Progenitor cell of endocrine pancreas (in vitro differentiated cells): ENCODE measurements at regions not wholly inside any gene's neighbourhood (a gene's known extent, or its start where the extent isn't known, plus 50 kb on each side); places are given as distances from the start of the nearest gene placed in this dataset.

Experiments
- DNase-seq: peaks from one replicate; pipeline ENCODE4 v3.0.0; 2021; ENCODE audit warnings: low spot score; ENCODE audit not compliant: unreplicated experiment
- H3K27ac Mint-ChIP-seq: 2 replicates; pipeline ENCODE4 v1.8.0; 2021; ENCODE audit warnings: mild to moderate bottlenecking, moderate library complexity, mixed read lengths
- H3K27me3 Mint-ChIP-seq: 2 replicates; pipeline ENCODE4 v1.8.0; 2021; ENCODE audit warnings: mixed read lengths
- H3K36me3 Mint-ChIP-seq: 2 replicates; pipeline ENCODE4 v1.8.0; 2022; ENCODE audit warnings: mixed read lengths; ENCODE audit not compliant: insufficient read depth
- H3K4me1 Mint-ChIP-seq: 2 replicates; pipeline ENCODE4 v1.8.0; 2021; ENCODE audit warnings: low read depth, mixed read lengths
- H3K4me3 Mint-ChIP-seq: 2 replicates; pipeline ENCODE4 v1.8.0; 2021; ENCODE audit warnings: low read depth, mild to moderate bottlenecking, moderate library complexity, mixed read lengths
- H3K9me3 Mint-ChIP-seq: 2 replicates; pipeline ENCODE4 v1.8.0; 2021; ENCODE audit warnings: low read depth, mixed read lengths
- CTCF ChIP-seq: fragments of 200-600 bp; sonication (generic); IDR thresholded peaks from one replicate; pipeline ENCODE4 v1.5.0; 2021; ENCODE audit warnings: antibody characterized with exemption, mild to moderate bottlenecking; ENCODE audit not compliant: unreplicated experiment

- peaks cover 4% of the 10 kb centered on the region for H3K4me1 Mint-ChIP-seq
- peak overlapping the region; percentile 40 for H3K27ac Mint-ChIP-seq
- no peak for DNase-seq
- H3K4me3 Mint-ChIP-seq, result no peak overlapping the region
- no peaks in the 10 kb centered on the region for H3K9me3 Mint-ChIP-seq
- TF ChIP-seq CTCF, result peak; percentile 53
- H3K27me3 Mint-ChIP-seq, result peaks cover 3% of the 10 kb centered on the region
- H3K36me3 Mint-ChIP-seq, result no peaks in the 10 kb centered on the region
Measured at GRCh38 chr15:26179906-26180305, 316.8 kb upstream of the ATP10A start.

- Mint-ChIP-seq H3K4me3 (no peak overlapping the region), H3K27ac (no peak overlapping the region), H3K36me3 (no peaks in the 10 kb centered on the region), H3K4me1 (peaks cover 4% of the 10 kb centered on the region), H3K27me3 (peaks cover 3% of the 10 kb centered on the region), H3K9me3 (no peaks in the 10 kb centered on the region)
- no peak for TF ChIP-seq CTCF
- no peak for DNase-seq
Measured at GRCh38 chr15:26178640-26179220, 315.6 kb upstream of the ATP10A start.

GRCh38 chr15:26177816-26178215 is 314.7 kb upstream of the ATP10A start:
- H3K27ac Mint-ChIP-seq, result no peak overlapping the region
- TF ChIP-seq CTCF, result no peak

GRCh38 chr15:26176831-26177230 is 313.7 kb upstream of the ATP10A start:
- H3K4me1 Mint-ChIP-seq, result no peaks in the 10 kb centered on the region
- H3K4me3 Mint-ChIP-seq, result no peak overlapping the region
- no peak for DNase-seq
- peak overlapping the region; percentile 37 for H3K27ac Mint-ChIP-seq
- H3K27me3 Mint-ChIP-seq, result peaks cover 5% of the 10 kb centered on the region
- TF ChIP-seq CTCF, result no peak
- no peaks in the 10 kb centered on the region for H3K9me3 Mint-ChIP-seq
- no peaks in the 10 kb centered on the region for H3K36me3 Mint-ChIP-seq

More at GRCh38 chr15:26177816-26178215, 314.7 kb upstream of the ATP10A start:
- no peak for DNase-seq
- H3K4me1 Mint-ChIP-seq, result peaks cover 4% of the 10 kb centered on the region
- H3K36me3 Mint-ChIP-seq, result no peaks in the 10 kb centered on the region
- no peaks in the 10 kb centered on the region for H3K9me3 Mint-ChIP-seq
- H3K4me3 Mint-ChIP-seq, result no peak overlapping the region
- peaks cover 3% of the 10 kb centered on the region for H3K27me3 Mint-ChIP-seq

- no peak for DNase-seq
- Mint-ChIP-seq H3K36me3 (no peaks in the 10 kb centered on the region), H3K27ac (no peak overlapping the region), H3K9me3 (no peaks in the 10 kb centered on the region), H3K4me3 (no peak overlapping the region), H3K27me3 (peaks cover 13% of the 10 kb centered on the region), H3K4me1 (no peaks in the 10 kb centered on the region)
- TF ChIP-seq CTCF, result no peak
Measured at GRCh38 chr15:26171266-26171665, 308.1 kb upstream of the ATP10A start.
